Fibroblast of skin of left quadriceps (primary cell): ENCODE measurements at regions not wholly inside any gene's neighbourhood (a gene's known extent, or its start where the extent isn't known, plus 50 kb on each side); places are given as distances from the start of the nearest gene placed in this dataset.

Experiments used
- DNase-seq, 2 experiments: peaks; one replicate each; pipeline ENCODE4 v3.0.0-alpha.2; 2013; ENCODE audit warnings: low read depth in 2 of 2

DNA sequence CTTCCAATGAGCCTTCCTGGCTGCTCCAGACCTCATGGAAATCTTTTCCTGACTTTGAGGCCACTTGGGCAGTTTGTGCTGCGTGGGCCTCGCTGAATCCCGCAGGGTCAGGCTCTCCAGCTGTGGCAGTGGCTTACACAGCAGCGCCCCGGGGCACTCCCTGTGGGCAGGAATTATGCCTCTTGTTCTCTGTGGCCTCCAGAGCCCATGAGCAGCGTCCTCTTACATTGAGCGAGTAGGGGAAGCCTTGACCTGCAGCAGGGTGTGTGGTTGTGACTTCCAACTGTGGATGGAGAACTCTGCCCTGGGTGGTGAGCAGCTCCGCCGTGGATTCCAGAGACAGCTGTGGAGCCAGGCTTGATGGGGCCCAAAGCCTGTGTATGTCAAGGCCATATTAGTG lies 180.8 kb downstream of the GLI2 start:
- no peak for DNase-seq

DNA sequence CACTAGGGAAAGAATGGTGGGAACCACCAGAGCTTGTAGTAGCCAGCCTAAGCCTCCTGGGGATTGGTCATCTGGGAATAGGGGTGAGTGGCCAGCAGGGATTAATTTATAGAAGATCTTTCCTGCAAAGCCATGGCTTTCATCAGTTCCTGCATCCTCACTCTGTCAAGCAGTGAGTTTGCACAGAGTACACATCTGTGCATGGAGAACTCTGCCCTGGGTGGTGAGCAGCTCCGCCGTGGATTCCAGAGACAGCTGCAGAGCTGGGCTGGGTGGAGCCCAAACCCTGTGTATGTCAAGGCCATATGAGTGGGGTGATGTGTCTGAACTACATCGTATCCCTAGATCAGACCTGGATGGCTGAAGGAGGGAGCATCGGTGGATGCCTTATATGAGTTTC lies 182.2 kb downstream of the GLI2 start:
- no peak for DNase-seq

DNA sequence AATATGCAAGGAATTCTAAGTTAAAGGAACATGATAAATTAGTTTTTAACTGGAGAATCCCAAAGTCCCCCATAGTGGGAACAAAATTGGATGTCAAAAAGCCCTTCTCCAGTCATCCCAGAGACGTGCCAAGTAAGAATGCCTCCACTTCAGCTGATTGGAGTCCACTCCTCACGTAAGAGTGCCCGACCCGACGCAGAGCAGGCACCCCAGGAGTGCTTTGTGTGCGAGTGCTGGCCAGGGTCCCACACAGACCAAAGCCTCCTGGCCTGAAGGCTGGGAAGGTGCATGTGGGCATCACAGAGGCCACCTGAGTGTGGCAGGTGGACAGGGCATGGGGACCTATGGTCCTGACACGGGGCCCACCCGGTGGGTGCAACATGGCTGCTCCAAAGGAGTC lies 183.5 kb downstream of the GLI2 start:
- no peak for DNase-seq

DNA sequence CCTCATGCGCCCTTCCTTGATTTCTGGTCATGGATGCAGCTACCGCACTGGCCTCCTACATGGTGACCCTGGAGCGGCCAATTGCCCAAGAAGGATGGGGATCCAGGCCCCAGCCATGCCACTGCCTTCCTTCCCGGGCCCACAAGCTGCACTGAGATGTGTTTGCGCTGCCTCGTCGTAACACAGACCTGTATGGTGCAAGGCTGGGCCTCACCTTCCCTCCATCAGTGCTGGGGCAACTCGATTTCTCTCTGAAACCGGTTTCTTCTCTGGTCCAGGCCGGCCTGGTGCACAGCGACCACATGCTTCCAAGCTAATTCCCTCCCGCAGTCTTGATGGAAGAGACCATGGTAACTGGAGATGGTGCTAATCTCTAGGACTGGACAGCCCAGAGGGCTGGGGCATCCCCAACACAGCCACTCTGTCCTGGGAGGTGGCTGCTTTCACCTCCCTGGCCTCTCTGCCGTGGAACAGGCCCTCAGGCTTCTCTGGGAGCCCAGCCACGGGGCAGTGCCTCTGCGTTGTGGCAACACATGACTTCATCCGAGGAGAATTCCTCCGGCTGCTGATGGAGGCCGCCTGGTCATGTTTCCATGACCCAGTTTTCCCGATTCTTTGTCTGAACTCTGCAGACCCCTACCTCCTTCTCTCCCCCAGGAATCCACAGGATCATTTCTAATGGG lies 184.2 kb downstream of the GLI2 start:
- no peak for DNase-seq

DNA sequence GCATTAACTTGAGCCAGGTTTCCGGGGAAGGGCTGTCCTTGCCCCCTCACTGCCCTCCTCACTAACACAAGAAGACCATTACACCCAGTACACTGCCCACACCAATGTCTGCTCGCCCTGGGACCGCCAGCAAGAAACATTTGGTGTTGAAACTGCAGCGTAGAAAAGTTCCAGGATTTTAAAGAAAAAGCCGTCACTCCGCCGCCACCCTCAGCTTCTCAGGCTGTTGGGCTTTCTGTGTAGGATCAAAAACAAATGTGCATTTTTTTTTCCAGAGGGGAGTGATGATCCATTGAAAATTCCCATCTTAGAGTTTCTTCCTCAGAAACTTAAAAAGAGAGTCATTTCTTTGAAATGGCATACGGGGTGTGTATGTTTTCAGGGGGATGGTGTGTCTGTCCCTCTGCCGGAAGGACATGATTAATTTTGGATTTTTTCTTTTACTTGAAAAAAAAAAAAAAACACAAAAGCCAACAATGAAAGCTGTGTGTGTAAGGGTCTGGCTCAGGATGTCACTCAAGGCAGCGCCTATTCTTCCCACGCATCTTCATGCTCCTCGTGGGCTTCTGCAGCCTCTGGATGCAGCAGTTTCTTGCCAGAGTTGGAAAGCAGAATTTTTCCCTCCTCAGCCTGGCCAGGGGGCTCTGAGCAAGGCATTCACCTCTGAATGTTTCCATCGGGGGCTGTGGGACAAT lies 184.9 kb downstream of the GLI2 start:
- no peak for DNase-seq

DNA sequence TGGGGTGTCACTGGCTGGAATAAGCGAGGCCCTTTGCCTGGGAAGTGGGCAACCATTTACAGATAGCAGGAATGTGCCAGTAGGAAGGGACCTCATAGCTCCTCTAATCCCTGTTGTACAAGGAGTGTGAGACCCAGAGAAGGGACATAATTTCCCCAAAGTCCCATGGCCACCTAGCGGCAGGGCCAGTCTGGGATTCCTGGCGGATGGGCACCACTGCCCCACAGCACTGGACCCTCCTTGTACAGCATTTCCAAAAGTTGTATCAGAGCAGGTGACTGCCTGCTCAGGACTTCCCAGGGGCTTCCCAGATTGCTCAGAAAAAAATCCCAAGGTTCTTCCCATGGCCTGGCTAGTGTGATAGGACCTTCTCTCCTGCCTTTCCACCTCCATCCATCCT lies 185.8 kb downstream of the GLI2 start:
- DNase-seq = no peak

DNA sequence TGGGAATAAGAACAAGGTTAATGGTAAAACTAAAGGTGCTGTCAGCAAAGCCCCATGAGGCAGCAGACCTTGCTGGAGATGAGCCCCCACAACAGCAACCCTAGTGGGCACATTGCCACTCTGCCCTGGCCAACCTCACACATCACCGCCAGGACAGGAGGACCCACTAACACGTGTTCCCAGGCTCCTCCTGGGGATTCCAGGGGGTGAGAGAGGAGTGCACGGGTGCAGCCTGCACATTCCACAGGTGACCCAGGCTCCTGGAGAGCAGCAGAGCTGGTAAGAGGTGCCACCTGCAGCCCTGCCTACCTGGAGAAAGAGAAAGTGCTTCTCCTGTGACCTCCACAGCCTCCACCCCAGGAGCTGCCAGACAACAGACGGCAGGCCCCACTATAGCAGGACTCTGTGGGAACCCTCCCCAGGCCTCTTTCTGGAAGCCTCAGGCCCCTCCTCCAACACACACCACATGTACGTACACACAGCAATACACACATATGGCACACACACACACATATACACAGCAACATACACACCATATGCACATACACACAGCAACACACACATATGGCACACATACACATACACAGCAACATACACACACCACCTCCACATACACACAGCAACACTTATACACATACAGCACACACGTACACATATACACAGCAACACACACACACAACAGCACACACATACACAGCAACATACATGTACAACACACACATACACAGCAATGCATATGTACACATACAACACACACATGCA lies 187.1 kb downstream of the GLI2 start:
- no peak for DNase-seq

DNA sequence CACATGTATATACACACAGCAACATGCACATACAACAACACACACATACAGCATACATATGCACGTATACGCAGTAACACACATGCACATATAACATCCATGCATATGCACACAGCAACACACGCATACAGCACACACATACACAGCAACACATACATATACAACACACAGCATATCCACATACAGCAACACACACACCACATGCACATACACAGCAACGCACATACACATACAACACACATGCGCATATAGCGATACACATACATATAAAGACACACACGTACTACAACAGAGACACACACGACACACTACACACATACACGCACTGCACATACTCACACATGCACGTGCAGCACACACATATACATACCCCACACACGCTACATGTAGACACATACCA lies 187.8 kb downstream of the GLI2 start:
- no peak for DNase-seq

DNA sequence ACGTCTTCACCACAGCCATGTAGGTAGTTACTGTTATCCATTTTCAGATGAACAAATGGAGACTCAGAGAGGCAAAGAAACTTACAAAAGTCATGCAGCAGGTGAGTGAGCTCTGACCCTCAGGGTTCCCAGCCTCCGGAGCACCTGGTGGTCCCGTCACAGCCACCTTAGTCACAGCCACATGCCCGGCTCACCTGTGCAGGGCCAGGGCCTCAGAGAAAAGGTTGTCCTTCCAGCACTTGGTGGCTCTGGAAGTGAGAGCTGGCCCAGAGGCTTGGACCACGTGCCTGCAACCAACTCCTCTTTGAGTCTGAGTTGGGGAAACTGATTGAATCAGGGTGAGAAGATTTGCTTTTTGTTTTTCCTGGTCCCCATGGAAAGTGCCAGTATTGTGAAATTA lies 189.3 kb downstream of the GLI2 start:
- DNase-seq = no peak

DNA sequence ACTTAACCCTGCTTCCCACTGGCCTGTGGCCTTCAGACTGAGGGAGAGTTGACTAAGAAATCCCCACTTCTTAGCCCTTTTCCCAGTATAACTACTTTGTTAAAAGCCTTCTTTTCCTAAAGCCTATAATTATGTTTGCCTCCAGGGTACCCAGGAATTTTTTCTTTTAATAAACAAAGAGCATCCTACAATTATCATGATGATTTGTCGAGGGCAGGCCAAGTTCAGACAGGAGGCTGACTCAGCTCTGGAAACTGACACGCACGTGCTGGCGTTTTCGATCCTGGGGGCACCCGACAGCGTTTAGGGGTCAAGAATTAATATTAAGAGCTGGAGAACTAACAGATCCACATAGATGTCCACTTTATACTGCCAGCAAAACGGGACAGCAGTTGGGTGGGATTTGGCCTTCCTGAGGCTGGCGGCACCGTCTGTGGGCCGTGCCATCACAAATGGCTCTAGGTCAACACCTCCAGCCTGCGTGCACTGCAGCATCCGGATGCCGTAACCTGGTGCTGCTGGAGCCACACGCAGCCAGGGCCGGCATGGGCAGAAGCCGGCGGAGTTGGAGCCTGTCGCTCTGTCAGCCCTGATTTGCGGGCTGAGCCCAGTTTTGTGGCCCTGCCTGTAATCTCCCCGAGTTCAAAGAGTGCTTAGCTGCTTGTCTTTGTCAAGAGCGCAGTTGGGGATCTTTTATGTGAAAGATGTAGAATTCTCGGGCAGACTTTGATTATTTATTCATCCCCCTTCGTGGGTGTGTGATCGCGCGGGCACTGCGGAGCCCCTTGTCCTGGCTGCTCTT lies 191.0 kb downstream of the GLI2 start:
- DNase-seq = no peak

DNA sequence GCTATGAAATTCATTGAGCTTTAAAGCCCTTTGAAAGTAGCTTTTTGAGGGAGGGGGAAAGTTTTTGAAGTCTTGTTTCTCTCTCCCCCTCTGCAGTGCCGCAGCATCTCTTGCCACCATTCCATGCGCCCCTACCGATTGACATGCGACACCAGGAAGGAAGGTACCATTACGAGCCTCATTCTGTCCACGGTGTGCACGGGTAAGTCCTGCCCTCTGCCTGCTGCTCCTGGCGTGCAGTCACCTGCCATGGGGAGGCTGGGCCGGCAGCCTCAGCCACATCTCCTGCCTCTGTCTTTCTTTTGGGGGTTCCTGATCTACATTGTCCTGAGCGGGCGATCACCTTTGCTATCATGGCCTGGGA lies 191.6 kb downstream of the GLI2 start:
- DNase-seq = no peak

DNA sequence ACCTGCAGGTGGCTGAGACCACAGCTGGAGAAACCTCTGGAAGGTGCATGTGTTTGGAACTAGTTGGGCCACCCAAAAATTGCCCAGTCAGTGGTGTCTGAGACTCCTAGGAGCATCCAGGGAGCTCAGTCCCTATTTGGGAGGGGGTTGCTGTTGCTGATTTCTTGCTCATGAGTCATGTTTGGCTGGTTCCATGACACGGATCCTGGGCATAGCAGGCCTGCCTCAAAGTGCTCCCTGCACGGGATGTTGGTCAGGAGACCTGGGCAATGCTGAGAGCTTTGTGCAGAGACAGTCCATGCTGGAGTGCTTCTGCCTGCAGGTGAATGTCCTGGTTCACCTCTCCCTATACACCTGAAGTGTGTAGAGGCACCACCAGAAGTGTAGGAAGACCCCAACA lies 194.2 kb downstream of the GLI2 start:
- no peak for DNase-seq

DNA sequence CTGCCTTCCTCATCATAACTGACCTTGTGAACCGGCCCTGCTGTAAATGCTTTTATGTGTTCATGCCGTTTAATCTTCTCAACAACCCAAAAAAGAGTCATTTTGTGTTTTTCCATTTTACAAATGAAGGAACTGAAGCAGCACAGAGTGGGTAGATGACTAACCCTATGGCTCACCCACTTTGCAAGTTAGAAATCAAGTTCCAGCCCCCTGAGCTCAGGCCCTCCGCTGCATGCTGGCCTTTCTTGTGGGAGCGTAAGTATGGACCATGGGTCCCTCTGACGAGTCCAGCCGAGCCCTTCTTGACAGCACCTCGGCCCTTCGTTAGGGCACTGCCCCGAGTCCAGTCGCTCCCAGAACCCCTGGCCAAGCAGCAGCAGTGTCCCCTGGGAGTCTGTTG lies 194.6 kb downstream of the GLI2 start:
- DNase-seq = no peak

DNA sequence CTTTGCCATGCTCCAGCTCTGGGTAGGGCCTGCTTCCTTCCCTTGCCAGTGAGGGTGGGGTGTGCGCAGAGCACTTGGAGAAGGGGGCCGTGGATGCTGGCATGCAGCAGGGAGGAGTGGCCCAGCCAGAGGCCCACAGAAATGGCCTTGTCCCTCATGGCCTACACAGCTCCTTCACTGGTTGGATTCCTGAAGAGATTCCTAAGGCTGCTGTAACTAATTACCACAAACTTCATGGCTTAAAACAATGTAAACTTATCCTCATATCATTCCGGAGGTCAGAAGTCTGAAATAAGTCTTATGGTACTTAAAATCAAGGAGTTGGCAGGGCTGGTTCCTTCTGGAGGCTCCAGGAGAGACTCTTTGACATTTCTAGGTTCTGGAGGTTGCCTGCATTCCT lies 195.2 kb downstream of the GLI2 start:
- DNase-seq = no peak

DNA sequence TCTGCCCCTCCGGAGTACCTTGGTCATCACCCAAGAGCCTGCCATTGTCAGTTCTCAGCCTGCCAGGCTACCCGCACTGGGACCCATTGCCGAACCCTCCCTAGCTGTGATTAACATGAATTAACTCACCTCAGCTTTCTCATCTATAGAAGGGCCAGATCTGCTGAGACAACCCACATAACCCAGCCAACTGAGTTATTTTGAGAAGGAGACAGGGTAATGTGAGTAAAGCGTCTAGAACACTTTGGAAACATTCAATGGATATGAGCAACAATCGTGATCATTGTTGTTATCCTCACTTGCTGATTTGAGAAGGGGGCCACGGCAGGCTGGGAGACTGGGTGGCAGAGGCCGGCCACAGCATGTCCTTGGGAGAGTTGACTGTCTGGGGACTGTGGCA lies 196.8 kb downstream of the GLI2 start:
- DNase-seq = no peak

DNA sequence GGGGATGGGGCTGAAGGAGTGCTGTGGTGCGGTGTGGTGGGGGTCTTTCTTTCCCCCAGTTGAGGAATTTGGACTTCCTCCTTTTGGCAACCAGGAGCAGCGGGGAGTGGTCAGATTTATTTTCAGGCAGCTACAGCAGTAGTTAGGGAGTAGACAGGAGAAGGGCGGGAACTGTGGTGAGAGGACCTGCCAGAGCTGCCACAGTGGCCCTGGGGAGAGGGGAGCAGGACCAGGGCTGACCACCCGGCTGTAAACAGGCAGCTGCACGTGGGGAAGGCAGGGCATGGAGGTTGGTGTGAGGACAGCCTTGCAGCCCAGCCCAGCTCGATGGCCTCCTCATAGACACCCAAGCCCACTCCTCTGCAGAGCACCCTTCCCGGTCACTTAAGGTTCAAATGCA lies 197.2 kb downstream of the GLI2 start:
- no peak for DNase-seq

DNA sequence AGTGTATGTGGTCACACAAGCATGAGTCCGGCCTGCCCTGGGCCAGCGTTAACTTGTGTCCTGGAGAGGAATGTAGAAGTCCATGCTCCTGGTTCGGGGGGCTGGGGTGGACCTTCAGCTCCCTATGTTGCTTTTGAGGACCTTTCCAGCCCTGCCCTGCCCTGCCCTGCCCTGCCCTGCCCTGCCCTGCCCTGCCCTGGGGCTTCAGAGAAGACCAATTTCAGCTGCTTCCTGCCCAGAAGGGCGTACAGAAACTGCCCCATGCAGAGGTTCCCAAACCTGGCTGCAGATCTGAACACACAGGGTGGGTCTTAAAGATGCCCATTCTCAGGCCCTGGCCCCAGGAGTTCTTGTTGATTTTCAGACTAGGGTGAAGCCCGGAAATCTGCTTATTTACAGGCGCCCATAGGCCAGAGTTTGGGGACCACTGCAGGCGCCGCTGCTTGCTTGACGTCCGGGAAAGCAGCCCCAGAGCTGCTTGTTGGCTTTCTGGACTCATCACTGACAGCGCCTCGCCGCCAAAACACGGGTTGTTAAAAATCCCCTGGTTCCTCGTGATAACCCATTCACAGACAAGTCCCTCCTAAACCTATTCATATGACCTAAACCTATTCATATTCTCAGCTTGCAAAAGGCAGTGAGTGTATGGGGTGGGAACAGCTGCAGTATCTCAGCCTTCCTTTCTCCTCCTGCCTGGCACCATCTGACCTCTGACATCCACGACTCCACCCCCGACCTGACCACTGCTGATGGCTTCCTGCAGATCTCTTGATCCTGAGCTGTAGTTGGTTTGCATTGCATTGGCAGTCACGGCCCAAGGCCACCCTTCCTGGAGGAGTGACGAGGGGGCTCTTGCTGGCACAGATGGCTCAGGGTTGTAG lies 198.3 kb downstream of the GLI2 start:
- DNase-seq = no peak

DNA sequence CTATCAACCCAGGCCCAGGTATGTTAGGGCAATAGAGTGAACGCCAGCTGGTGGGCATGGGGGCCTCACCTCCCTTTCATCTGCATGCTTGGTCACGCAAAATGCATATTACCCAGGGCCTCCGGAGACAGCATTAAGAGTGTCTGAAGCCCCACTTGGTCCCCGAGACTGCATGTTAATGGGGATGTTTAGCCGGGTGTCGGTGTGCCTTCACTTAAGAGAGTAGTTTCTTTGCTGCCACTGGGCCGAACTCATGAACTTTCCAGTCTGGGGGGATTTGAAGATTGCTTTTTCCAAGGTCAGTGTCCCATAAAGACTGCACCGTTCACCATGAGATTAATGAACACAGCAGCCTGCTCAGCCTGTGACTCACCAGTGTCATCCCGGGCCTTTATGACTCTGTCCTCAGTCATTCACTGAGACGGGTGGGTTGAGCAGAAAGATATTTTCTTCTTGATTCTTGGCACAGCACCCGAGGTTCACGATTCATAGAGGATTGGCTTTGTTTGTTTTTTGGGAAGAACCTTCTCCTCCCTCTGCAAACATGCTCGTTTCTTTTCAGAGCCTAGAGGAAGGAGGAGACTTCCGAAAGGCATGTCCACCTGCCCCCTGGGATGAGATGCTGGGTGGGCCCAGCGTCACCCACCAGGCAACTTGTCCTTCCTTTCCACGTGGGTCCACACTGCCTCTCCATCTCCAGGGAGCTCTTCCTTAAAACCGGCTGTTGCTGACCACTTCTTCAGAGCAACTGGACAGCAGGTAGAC lies 199.1 kb downstream of the GLI2 start:
- DNase-seq = peak; percentile 75 to 81

DNA sequence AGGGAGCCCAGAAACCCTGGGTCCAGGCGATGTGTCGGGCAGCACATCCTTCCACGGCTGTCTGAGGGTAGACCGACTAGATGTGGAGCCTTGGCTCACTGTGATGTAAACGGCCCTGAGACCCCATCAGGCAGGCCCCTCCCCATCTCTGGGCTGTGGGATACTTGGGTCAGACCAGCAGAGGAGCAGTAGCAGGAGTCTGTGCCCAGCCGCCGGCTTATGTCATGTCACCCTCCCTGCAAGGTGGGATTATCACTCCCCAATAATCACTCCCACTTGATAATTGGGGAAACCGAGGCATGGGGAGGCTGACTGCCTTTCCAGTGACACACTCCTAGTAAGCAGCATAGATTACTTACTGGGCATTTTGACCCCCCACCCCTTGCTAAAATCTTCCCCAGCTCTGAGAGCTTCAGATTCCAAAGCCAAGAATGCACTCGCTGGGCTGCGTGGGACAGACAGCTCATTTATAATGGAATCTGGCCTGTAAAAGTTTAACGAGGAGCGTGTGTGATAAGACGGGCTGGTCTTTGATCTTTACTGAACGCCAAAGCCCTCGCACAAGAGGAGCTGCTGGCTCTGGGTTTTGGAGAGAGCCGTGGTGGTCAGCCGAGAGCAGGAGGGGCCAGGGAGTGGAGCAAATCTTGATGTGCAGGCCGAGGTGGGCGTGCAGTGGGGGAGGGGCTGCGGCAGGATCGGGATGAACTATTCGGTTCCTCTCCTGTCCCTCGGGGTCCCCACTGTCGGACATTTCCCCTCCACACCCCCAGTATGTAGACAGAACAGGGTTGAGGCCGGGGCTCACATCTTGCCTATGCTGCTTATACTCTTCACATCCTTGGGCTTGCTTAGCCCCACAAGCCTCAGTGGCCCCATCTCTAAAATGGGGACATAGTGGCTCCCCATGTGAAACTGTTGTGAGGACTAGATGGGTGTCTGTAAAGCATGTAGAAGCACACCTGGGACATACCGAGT lies 200.0 kb downstream of the GLI2 start:
- peak in 1 of 2 experiments; percentile 45 for DNase-seq
